Upper lobe of left lung (tissue), 6 donors: ENCODE measurements at regions not wholly inside any gene's neighbourhood (a gene's known extent, or its start where the extent isn't known, plus 50 kb on each side); places are given as distances from the start of the nearest gene placed in this dataset.
A peak's percentile ranks its signal among the peaks of the same experiment; 100 is the strongest.

ENCODE experiments used
- ATAC-seq, 2 donors: fragments of 200-7000 bp; cut with Tn5 transposase; one replicate each; pipeline ENCODE4 v1.9.1; 2022; ENCODE audit warnings: mild to moderate bottlenecking in 2 of 2, moderate library complexity in 2 of 2; ENCODE audit not compliant: low FRiP score in 2 of 2
- DNase-seq, 2 donors: peaks; one replicate each; pipeline ENCODE4 v3.0.0-alpha.2; 2019 to 2020
- H3K27ac ChIP-seq, 4 donors: fragments of 200-600 bp; sonication (generic); one replicate each; pipeline ENCODE4 v1.5.1; 2016 to 2019
- H3K27me3 ChIP-seq, 4 donors: fragments of 200-600 bp; sonication (generic); one replicate each; pipeline ENCODE4 v1.5.1; 2017 to 2019
- H3K36me3 ChIP-seq, 4 donors: fragments of 200-600 bp; sonication (generic); one replicate each; pipeline ENCODE4 v1.5.1; 2016 to 2019
- H3K4me1 ChIP-seq, 4 donors: fragments of 200-600 bp; sonication (generic); one replicate each; pipeline ENCODE4 v1.5.1; 2018 to 2019
- H3K4me3 ChIP-seq, 4 donors: fragments of 200-600 bp; sonication (generic); one replicate each; pipeline ENCODE4 v1.5.1; 2017 to 2019; ENCODE audit warnings: mild to moderate bottlenecking in 2 of 4, moderate library complexity in 1 of 4
- H3K9me3 ChIP-seq, 4 donors: fragments of 200-600 bp; sonication (generic); one replicate each; pipeline ENCODE4 v1.5.1; 2018 to 2019
- EP300 ChIP-seq, 4 donors: sonication (generic); formaldehyde crosslinking; IDR thresholded peaks; one replicate each; pipeline ENCODE4 v1.5.1; 2017; ENCODE audit warnings: antibody characterized with exemption in 4 of 4, control low read depth in 2 of 4
- POLR2A ChIP-seq, 4 donors: fragments of 450-650 bp; IDR thresholded peaks; one replicate each; pipeline ENCODE4 v1.5.1; 2016 to 2017; ENCODE audit warnings: antibody characterized with exemption in 4 of 4, mild to moderate bottlenecking in 2 of 4
- POLR2AphosphoS5 ChIP-seq, 2 donors: sonication (generic); formaldehyde crosslinking; IDR thresholded peaks; one replicate each; pipeline ENCODE4 v1.5.1; 2017; ENCODE audit warnings: antibody characterized with exemption in 2 of 2
- WGBS, 2 donors: methylation state at CpG; one replicate each; pipeline ENCODE4 v1.1.5; 2017 to 2018; 5-methylcytosine and 5-hydroxymethylcytosine counted together
- TF ChIP-seq, protein P1 (sequence below), 6 experiments: fragments of 450-650 bp in 4 of 6; fragments of 200-600 bp in 2 of 6; sonication (generic) in 2 of 6; IDR thresholded peaks; one replicate each; pipeline ENCODE4 v1.5.1; 2016 to 2019; ENCODE audit warnings: antibody characterized with exemption in 6 of 6
- donor health status: DM: no; HTN: no; CAD: no; lungs with moderate emphysema.
- donor health status: DM: no; HTN: yes; CAD: no; lungs with severe emphysema.

DNA sequence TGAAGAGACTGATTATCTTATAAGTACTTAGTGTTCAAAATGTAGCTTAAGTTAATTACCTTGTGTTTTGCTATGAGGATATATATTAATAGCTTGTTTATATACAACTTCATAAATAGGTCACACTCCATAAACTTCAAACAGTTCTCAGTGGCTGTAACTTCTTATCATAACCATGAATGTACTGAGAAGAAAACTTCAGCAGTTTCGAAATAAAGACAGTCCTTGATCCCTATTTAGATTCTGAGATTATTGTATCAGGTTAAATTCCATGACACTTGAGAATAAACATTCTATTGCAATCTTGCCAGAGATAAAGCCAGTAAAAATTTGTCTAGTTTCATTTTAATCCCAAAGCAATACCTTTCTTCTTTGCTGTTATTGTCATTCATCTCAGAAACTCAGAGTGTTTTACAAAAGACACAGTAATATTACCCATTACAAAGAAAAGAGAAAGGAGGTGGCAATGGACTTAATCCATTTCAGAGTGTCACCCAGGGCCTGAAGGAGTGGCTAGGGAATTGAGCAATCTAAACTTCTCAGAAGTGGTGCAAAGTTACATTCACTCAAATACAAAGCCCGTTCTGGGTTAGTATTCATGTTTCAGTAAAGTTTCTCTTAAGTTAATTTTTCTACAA lies 403.6 kb downstream of the SEMA3D start:
- WGBS, 2 donors = 32 to 48% methylated on average over 2 of the region's 2 CpGs
- no peak for TF ChIP-seq EP300 (IDR thresholded peaks at IDR 0.05)
- TF ChIP-seq POLR2AphosphoS5 (IDR thresholded peaks at IDR 0.05) = no peak
- no peak for TF ChIP-seq POLR2A (IDR thresholded peaks at IDR 0.05)
- TF ChIP-seq, protein P1, sequence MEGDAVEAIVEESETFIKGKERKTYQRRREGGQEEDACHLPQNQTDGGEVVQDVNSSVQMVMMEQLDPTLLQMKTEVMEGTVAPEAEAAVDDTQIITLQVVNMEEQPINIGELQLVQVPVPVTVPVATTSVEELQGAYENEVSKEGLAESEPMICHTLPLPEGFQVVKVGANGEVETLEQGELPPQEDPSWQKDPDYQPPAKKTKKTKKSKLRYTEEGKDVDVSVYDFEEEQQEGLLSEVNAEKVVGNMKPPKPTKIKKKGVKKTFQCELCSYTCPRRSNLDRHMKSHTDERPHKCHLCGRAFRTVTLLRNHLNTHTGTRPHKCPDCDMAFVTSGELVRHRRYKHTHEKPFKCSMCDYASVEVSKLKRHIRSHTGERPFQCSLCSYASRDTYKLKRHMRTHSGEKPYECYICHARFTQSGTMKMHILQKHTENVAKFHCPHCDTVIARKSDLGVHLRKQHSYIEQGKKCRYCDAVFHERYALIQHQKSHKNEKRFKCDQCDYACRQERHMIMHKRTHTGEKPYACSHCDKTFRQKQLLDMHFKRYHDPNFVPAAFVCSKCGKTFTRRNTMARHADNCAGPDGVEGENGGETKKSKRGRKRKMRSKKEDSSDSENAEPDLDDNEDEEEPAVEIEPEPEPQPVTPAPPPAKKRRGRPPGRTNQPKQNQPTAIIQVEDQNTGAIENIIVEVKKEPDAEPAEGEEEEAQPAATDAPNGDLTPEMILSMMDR (IDR thresholded peaks at IDR 0.05) = no peak
- Histone ChIP-seq H3K27ac (peak overlapping the region in 2 of 4 donors; percentile 14 to 61), H3K4me3 (peak overlapping the region in 1 of 4 donors; percentile 13), H3K36me3 (no peaks in the 10 kb centered on the region), H3K27me3 (no peaks in the 10 kb centered on the region), H3K9me3 (no peaks in the 10 kb centered on the region), H3K4me1 (peaks cover 0 to 9% (median 7%) of the 10 kb centered on the region in 4 donors)
- peak in 1 of 2 donors; percentile 40 for ATAC-seq
- DNase-seq = no peak

DNA sequence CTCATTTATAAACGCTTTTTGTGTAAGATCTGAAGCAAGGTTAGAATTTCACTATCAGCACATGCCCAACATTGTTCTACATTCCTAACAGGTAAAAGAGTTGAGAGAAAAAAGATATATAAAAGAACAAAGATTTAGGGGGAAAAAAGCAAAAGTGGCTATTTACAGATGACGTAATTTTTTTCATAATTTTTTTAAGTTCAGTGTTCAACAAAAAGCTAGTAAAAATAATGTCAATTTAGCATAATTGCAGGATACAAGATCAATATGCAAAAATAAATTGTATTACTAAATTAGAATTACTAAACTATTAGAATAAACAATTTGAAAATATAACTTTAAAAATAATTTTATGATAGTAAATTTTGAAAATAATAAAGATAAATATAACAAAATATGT lies 405.0 kb downstream of the SEMA3D start:
- H3K9me3 ChIP-seq = no peaks in the 10 kb centered on the region
- H3K4me1 ChIP-seq = peaks cover 0 to 9% (median 7%) of the 10 kb centered on the region in 4 donors
- no peak overlapping the region for H3K4me3 ChIP-seq
- 95 to 96% methylated on average over 2 of the region's 2 CpGs for WGBS, 2 donors
- H3K27ac ChIP-seq = no peak overlapping the region
- no peaks in the 10 kb centered on the region for H3K36me3 ChIP-seq
- H3K27me3 ChIP-seq = no peaks in the 10 kb centered on the region
- TF ChIP-seq, protein P1 (IDR thresholded peaks at IDR 0.05) = no peak
- TF ChIP-seq EP300 (IDR thresholded peaks at IDR 0.05) (no peak), POLR2AphosphoS5 (IDR thresholded peaks at IDR 0.05) (no peak), POLR2A (IDR thresholded peaks at IDR 0.05) (no peak)
- ATAC-seq (no peak), DNase-seq (no peak)

DNA sequence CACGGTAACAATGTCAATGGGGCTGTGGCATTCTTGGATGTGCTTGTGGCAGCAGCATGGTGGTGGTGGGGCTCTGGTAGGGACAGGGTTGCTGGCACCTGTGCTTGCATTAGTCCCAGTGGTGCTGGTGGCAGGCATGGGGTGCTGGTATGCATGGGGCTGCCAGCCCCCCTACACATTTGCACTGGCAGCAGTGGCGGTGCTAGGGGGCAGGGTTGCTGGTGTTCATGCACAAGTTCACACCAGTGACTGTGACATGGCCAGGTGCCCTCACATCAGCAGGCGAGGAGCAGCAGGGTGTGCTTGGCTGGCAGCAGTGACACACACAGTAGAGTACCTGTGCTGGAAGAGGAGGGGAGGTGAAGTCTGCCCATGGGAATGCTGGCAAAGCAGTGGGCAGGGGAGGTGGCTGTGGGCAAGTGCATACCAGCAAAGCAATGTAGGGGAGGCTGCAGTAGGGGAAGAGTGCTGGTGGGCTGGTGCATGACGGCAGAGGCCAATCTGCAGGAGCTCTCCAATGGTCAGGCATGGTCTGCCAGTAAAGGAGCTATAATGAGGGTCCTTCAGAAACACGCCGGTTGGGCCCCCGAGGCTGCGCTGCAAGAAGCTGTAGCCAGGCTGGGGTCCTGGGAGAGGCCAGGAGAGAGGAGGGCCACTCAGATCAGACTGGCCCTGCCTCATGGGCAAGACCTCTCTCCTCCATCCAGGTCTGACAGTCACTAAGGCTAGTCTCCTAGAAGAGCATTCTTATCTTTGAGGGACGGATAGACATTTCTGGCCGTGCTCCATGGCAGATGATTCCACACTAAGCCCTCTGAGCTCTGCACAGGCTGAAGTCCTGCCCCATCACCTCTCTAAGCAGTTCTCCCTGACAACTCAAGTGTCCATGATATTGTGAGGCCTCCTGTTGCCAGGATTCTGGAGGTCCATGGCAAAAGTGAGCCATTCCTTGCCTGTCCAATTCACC lies 406.4 kb downstream of the SEMA3D start:
- Histone ChIP-seq H3K4me3 (no peak overlapping the region), H3K4me1 (peaks cover 0 to 8% (median 7%) of the 10 kb centered on the region in 4 donors), H3K27me3 (no peaks in the 10 kb centered on the region), H3K27ac (no peak overlapping the region), H3K9me3 (no peaks in the 10 kb centered on the region), H3K36me3 (no peaks in the 10 kb centered on the region)
- peak in 1 of 2 donors; percentile 36 for DNase-seq
- TF ChIP-seq, protein P1 (IDR thresholded peaks at IDR 0.05) = no peak
- TF ChIP-seq POLR2A (IDR thresholded peaks at IDR 0.05) = no peak
- no peak for TF ChIP-seq POLR2AphosphoS5 (IDR thresholded peaks at IDR 0.05)
- TF ChIP-seq EP300 (IDR thresholded peaks at IDR 0.05) = no peak
- peak in 1 of 2 donors; percentile 22 for ATAC-seq
- 89 to 92% methylated on average over 8 to 10 of the region's 10 CpGs for WGBS, 2 donors

DNA sequence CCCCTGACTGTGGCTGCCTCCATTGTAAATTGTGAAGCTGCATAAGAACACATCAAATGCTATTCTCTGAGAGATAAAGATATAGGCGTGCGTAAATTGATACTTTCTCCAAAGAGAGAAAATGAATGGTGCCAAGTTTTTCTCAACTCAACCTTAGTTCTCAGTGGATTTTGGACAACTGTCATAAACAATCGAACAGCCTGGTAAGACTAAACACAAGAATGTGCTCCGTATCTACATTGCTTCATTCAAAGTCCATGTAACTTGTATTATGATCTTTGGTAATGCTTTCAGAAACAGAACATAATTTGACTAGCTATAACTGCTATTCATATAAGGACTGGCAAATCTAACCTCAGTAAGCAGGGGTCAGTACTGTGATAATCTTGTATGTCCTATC lies 429.1 kb downstream of the SEMA3D start:
- H3K4me3 ChIP-seq = no peak overlapping the region
- DNase-seq = no peak
- H3K4me1 ChIP-seq = no peaks in the 10 kb centered on the region
- ATAC-seq = no peak
- H3K27ac ChIP-seq = no peak overlapping the region
- no peaks in the 10 kb centered on the region for H3K9me3 ChIP-seq
- no peaks in the 10 kb centered on the region for H3K27me3 ChIP-seq
- WGBS, 2 donors = 89 to 93% methylated on average over 4 of the region's 4 CpGs
- TF ChIP-seq, protein P1 (IDR thresholded peaks at IDR 0.05) = no peak
- no peak for TF ChIP-seq POLR2AphosphoS5 (IDR thresholded peaks at IDR 0.05)
- no peak for TF ChIP-seq EP300 (IDR thresholded peaks at IDR 0.05)
- no peak for TF ChIP-seq POLR2A (IDR thresholded peaks at IDR 0.05)
- H3K36me3 ChIP-seq = no peaks in the 10 kb centered on the region
